GM19351 (cell line): ENCODE measurements at regions not wholly inside any gene's neighbourhood (a gene's known extent, or its start where the extent isn't known, plus 50 kb on each side); places are given as distances from the start of the nearest gene placed in this dataset.

ENCODE experiments used
- ATAC-seq: cut with Tn5 transposase; IDR thresholded peaks from one replicate; pipeline ENCODE4 v1.9.1; 2021; ENCODE audit warnings: mild to moderate bottlenecking, moderate library complexity; ENCODE audit not compliant: unreplicated experiment

- ATAC-seq = peak; percentile 82
Measured at GRCh38 chr12:77724367-77724957, 106.2 kb upstream of the NAV3 start.

- no peak for ATAC-seq
Measured at GRCh38 chr12:77723308-77723707, 107.4 kb upstream of the NAV3 start.

- no peak for ATAC-seq
Measured at GRCh38 chr12:77722536-77722935, 108.2 kb upstream of the NAV3 start.

GRCh38 chr12:77720258-77720657, 110.4 kb upstream of the NAV3 start:
- ATAC-seq = no peak

DNA sequence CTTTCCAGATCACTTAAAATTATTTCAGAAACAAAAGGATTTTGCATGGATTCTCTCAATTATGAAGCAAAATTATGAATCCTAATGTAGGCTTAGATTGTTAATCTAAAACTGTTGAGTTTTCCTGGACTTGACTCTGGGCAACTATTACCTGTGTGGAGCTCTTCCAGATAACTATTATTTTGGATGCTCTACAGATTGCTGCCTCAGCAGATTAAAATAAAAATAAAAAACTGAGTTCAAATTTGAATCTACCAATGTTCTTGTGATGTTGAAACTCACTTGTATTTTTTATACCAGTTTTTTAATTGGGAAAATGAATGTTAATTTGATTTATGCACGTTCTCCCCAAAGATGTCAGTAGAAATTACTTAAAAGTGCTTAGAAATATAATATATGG, 120.5 kb upstream of the NAV3 start:
- no peak for ATAC-seq

- no peak for ATAC-seq
Measured at GRCh38 chr12:77697126-77697525, 133.6 kb upstream of the NAV3 start.

- ATAC-seq = no peak
Measured at GRCh38 chr12:77696183-77696582, 134.5 kb upstream of the NAV3 start.

GRCh38 chr12:77689510-77690086, 141.1 kb upstream of the NAV3 start:
- no peak for ATAC-seq

DNA sequence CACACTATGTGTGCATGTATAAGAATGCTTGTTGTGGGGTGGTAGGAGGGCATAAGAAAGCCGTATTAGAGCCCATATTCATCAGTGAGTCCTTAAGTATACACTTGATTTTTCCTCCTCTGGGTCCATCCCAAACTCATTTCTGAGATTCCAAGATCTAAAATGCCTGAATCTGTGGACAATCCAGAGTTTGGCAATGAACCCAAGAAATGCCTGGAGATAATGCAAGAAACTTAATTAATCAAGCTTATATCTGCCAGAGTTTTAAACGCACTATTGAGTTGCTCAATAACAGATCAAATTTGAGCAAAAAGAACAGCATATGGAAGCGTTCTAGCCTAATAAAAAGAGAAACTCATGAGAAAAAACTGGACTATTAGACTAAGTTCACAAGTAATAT, 143.4 kb upstream of the NAV3 start:
- no peak for ATAC-seq

DNA sequence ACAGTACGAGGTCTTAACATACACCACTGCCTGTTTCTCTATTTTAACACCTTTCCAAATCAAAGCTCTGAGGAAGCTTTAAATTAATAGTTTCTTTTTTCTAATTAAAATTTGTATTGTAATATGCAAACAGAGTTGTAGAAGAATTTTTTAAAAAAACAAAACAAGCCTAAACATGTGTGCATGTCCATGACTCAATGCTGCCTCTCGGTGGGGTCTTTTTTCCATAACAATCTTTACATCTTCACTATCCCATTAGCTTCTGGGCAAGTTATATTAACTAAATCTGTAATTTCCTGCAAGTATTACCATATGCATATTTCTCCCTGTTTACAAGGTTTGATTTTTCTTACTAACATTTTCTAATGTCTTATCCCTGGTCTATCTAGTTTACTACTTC, 143.9 kb upstream of the NAV3 start:
- ATAC-seq = no peak

DNA sequence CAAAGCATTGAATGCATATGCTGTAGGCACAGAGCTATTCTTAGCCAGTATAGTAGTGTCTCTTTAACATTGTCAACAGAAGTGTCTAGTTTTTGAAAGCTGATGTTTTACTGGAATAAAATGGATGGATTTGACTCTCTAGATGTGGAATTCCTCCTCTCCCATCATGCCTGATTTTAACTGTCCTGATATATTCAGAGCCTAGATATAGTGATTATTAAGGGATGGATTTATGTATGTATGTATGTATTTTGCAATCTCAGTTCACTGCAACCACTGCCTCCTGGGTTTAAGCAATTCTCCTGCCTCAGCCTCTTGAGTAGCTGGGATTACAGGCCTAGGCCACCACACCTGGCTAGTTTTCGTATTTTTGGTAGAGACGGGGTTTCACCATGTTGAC, 144.8 kb upstream of the NAV3 start:
- ATAC-seq = no peak

DNA sequence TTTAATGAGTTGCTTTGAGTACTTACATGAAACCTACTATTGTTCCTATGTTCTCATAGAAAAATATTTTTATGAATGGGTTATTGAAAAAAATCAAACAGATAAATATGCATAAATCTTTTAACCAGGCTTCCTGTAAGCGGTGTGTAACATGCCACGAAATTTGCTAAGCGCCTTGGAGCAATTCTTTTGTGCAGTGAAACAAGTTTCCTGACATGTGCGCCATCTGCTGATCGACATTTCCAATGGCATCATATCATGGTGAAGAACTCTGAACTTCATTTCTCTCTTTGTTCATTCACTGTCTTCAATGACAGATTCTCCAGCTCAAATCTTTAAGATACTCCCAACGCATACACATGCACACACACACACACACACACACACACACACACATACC, 145.6 kb upstream of the NAV3 start:
- peak; percentile 87 for ATAC-seq

DNA sequence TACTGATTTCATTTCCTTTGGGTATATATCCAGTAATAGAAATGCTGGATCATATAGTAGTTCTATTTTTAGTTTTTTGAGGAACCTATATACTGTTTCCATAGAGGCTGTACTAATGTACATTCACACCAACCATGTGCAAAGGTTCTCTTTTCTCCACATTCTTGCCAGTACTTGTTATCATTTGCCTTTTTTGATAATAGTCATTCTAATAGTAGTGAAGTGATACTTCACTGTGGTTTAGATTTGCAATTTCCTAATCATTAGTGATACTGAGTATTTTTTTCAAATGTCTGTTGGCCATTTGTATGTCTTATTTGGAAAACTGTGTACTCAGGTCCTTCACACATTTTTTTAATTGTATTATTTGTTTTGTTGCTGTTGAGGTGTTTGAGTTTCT, 148.2 kb upstream of the NAV3 start:
- no peak for ATAC-seq

DNA sequence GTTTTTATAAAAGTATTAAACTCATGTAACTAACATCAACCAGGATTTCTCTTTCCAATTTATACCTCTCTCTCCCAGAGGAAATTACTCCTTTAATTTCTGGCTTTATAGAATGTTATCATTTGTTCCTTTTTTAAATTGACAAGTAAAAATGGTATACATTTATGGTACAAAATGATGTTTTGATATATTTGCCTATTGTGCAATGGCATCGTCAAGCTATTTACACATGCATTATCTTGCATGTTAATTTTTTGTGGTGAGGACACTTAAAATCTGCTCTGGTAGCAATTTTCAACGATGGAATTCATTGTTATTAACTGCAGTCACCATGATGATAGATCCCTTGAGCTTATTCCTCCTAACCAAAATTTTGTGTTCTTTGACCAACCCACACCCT, 149.0 kb upstream of the NAV3 start:
- no peak for ATAC-seq

DNA sequence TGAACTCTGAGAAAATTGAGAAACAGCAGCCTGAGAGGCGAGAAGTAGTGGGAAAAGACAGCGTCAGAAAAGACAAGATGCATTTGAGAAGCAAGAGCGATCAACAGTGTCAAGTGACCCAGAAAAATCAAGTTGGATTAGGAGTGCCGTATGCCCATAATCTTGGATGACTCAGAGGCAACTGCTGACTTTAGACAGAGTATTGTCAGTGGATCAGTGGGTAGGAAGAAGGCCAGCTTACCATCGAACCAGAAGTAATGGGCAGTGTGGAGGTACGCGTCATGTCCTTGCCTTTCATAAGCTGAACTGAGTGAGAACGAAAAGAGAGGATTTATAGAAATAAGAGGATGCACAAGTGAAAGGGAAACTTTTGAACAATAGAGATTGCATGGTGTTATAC, 151.0 kb upstream of the NAV3 start:
- no peak for ATAC-seq

DNA sequence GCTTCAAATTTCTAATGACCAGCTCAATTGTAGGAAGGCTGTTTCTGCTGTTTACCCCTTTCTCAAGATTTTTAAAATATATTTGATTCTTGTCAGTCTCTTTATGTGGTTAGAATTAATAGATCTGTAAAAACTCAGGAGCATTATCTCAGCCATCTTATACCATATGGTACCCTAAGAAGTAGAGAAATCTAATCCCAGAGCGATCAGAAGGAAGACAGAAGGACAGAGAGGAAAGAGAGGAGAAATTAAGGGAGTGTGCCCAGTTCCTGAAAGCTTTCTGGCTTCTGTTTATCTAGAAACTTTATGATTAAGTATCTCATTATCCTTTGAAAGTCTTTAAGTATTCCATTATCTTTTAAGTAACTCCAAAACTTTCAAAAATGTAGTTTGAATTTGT, 152.1 kb upstream of the NAV3 start:
- no peak for ATAC-seq

DNA sequence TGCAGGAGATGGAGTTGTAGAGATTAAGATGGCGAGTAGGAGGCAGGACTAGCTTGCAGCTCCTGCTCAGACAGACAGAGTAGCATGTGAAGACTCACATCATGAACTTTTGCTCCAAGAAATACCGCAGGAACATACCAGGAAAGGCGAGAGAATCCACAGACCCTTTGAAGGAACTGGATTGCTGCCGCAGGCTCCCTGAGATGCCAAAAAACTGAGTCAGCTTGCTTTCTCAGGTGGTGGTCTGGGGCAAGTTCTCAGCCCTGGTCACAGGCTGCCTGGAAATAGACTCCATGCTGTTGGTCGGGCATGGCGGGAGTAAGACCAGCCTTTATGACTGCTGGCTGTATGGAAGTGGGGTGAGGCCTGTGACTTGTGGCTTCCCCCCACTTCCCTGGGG, 163.6 kb upstream of the NAV3 start:
- no peak for ATAC-seq

DNA sequence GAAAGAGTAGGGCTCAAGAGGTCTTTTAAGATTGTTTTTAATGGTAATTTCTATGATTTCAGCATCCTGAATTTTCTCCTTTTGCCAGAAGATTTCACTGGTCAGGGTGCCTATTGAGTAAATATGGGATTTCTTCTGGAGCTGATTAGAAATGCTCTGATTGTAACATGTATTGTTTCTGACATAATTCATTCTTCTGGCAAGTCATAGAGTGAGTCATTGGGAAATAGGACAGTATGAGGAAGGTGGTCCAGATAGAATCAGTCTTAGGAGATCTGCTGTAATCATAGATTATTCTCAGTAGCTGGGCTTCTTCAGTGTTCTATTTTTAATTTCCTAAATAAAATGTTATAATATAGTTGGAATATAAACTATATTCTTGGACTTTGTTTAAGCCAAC, 182.0 kb upstream of the NAV3 start:
- ATAC-seq = no peak

- no peak for ATAC-seq
Measured at GRCh38 chr12:77645966-77646598, 184.6 kb upstream of the NAV3 start.

GRCh38 chr12:77644915-77645605, 185.6 kb upstream of the NAV3 start:
- ATAC-seq = no peak

- ATAC-seq = no peak
Measured at GRCh38 chr12:77642246-77642645, 188.4 kb upstream of the NAV3 start.

DNA sequence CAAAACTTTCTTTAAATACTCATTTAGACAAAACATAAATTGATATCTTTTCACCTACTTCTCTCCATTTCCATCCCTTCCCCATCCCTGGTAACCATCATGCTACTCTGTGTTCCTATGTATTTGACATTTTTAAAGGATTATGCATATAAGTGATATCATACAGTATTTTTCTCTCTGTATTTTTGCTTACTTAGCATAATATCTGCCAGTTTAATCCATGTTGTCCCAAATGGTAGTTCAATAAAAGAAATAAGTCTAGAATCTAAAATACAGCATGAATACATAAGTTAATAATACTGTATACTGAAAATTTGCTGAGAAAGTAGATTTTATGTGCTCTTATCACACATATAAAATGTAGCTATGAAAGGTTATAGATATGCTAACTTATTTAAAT, 190.3 kb upstream of the NAV3 start:
- no peak for ATAC-seq
